HG03066 (cell line): ENCODE measurements at regions not wholly inside any gene's neighbourhood (a gene's known extent, or its start where the extent isn't known, plus 50 kb on each side); places are given as distances from the start of the nearest gene placed in this dataset.

Experiments
- ATAC-seq: cut with Tn5 transposase; IDR thresholded peaks from one replicate; pipeline ENCODE4 v1.9.1; 2021; ENCODE audit warnings: low read depth; ENCODE audit not compliant: unreplicated experiment

- no peak for ATAC-seq
Observed at GRCh38 chr21:35853321-35854239, 206.7 kb downstream of the SETD4 start.

- no peak for ATAC-seq
Observed at GRCh38 chr21:35852820-35853219, 207.5 kb downstream of the SETD4 start.

DNA sequence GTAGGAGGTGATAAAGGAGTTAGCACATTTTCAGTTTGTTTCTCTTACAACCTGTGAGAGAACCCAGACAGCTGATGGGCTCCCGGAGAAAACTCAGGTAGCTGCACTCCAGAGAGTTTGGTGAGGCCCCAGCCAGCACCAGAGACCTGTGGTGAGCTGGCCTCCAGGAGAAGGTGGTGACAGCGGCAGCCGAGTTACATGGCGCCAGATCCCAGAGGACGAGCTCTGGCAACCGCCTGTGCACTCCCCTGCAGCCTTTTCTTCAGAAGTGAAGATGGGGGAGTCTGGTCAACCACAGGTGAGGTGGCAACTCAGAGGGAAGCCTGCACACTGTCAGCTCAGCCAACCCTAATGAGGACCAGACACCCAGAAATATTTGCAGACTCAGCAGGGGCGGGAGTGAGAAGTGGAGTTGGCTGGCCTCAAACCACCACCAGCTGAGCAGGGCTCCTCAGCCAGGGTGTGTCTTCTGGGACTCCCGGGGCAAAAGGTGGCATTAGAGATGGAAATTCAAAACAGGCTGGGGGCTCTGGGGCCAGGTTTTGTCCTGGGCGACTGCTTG, 209.7 kb downstream of the SETD4 start:
- ATAC-seq = no peak

GRCh38 chr21:35850029-35850428, 210.3 kb downstream of the SETD4 start:
- no peak for ATAC-seq

- ATAC-seq = no peak
Observed at GRCh38 chr21:35849144-35849543, 211.2 kb downstream of the SETD4 start.

GRCh38 chr21:35843911-35844667, 216.2 kb downstream of the SETD4 start:
- no peak for ATAC-seq

GRCh38 chr21:35840949-35841348, 219.4 kb downstream of the SETD4 start:
- ATAC-seq = no peak

- ATAC-seq = no peak
Observed at GRCh38 chr21:35840197-35840799, 220.0 kb downstream of the SETD4 start.

DNA sequence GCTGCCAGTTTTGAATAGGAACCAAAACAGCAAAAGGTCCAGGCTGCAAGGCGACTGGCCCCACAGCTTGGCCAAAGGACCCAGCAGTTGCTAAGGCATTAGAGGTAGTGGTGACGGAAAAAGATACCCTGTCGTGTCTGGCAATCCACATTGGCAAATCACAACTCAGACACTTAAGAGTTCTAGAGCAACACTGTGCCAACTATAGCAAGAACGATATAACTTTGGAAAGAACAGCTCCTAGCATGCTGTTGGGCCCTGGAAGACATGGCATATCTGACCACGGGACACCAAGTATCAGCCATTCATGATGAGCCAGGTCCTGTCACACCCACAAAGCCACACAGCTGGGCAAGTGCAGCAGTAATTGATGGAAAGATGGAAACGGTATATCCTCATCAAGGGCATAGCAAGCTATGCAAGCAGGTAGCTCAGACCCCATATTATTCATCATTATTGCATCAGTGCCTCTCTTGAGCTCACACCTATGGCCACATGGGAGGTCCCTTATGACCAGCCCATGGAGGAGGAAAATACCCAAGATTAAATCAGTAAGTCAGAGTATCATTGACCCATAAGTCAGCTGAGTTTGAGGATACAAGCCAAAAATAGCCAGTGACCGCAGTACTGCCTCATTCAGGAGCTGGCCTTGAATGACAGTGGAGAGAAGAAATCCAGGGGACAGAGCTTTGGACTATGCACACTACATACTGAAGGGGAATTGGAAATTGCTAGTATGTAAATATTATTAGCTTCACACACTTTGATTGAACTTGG, 221.2 kb downstream of the SETD4 start:
- ATAC-seq = no peak

DNA sequence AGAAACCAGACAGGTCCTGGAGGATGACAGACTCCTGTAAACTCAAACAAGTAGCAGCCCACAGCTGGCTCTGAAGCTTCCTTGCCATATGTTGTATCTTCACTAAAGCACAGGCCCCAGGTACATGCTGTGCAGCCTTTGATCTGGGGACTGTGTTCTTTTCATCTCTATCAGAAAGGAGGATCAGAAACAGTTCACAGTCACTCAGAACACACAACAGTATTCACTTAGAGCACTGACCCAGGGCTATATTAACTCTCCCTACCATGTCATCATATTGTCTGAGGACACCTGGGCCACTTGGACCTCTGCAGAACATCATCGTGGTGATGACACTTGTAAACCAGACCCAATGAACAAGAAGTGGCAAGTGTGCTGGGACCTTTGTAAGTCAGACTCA, 222.0 kb downstream of the SETD4 start:
- no peak for ATAC-seq

DNA sequence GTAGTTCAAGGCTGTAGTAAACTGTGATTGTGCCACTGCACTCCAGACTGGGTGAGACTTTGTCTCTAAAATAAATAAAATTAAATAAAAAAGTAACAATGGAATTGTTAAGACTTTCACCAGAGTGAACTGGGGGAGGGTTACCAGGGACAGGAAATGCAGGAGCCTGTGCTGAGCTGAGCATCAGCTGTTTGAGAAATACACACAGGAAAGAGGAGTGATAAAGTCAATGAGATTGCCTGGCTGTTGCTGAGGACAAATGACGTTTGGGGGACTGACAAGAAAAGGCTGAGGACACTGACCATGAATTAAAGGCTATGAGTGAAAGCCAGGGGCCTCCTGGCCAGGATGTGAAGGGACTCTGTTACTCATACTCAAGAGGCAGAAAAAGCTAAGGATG, 226.3 kb downstream of the SETD4 start:
- ATAC-seq = no peak

DNA sequence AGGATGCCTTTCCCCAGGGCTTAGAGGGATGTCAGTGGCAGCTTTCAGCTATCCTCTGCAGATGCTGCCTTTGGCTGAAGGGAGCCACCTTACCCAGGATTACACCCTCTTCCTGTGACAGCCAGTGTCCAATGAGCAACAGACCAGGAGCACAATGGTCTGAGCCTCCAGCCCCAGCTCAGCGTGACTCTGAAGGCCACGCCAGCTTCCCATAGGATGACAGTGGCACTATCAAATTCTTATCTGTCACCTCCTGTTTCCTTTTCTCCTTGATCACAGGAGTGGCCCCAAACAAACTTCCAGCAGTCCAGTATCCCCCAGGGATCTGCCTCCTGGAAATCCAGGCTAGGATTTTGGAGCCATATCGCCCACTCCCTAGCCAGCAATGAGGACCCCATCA, 226.9 kb downstream of the SETD4 start:
- ATAC-seq = no peak

GRCh38 chr21:35831230-35831629, 229.1 kb downstream of the SETD4 start:
- no peak for ATAC-seq

DNA sequence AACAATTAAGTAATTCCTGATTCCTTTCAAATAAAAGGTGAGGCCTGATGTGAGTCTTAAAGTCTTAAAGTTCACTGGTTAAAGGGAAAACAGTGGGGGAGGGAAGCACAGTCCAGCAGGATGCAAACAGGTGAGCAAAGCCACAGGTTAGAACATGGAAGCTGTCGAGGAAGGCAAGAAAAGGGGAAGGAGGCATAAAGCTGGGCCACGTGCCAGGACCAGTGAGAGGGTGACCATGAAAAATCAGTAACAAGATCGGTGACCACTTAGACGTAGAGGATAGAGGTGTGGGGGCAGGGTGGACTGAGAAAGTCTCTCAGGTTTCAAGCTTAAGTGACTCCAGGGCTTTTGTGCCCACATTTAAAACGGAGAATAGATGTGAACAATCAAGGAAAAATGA, 231.3 kb downstream of the SETD4 start:
- ATAC-seq = no peak

- ATAC-seq = no peak
Observed at GRCh38 chr21:35828161-35828560, 232.2 kb downstream of the SETD4 start.

DNA sequence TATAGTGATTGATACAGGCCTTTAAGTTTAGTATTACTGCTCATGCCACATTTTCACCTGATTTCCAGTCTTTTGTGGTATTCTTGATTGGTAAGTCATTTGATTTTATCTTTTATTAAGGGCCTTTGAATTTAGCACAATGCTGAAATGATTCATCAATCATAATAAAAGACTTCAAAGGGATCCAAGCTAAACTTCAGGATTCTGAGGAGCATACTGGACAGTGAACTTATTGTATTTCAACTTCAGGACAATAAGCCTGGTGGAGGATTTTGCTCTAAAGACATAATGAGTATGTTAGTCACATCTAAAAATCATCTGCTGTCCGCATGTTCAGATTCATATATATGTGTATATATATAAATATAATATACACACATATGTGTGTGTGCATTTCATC, 233.3 kb downstream of the SETD4 start:
- no peak for ATAC-seq

- ATAC-seq = no peak
Observed at GRCh38 chr21:35825370-35826353, 234.7 kb downstream of the SETD4 start.

- no peak for ATAC-seq
Observed at GRCh38 chr21:35824136-35824535, 236.2 kb downstream of the SETD4 start.

GRCh38 chr21:35819134-35819533, 241.2 kb downstream of the SETD4 start:
- no peak for ATAC-seq
